GM19468 (cell line): ENCODE measurements at regions not wholly inside any gene's neighbourhood (a gene's known extent, or its start where the extent isn't known, plus 50 kb on each side); places are given as distances from the start of the nearest gene placed in this dataset.

Source experiments
- ATAC-seq: cut with Tn5 transposase; IDR thresholded peaks from one replicate; pipeline ENCODE4 v1.9.1; 2021; ENCODE audit warnings: mild to moderate bottlenecking, moderate library complexity, moderate number of reproducible peaks; ENCODE audit not compliant: unreplicated experiment; ENCODE audit errors: extremely low read depth

DNA sequence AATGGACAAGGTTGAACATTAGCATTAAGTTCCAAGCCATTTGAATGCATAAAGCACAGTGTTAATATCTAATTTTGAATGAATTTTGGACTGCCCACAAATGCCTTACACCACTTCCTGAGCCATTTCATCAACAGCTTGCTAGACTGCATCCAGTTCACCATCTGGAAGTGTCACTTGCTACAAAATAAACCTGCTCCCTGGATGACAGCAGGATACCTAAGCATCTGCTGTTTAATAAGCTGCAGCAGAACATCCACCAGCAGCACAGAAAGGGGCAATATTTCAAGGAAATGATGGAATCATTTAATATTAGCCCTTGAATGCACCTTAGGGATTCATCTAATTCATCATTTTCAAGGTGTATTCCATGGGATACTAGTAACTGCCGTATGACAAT, 76.6 kb upstream of the PCDH9 start:
- no peak for ATAC-seq

- no peak for ATAC-seq
Observed at GRCh38 chr13:67303661-67304333, 73.7 kb upstream of the PCDH9 start.

DNA sequence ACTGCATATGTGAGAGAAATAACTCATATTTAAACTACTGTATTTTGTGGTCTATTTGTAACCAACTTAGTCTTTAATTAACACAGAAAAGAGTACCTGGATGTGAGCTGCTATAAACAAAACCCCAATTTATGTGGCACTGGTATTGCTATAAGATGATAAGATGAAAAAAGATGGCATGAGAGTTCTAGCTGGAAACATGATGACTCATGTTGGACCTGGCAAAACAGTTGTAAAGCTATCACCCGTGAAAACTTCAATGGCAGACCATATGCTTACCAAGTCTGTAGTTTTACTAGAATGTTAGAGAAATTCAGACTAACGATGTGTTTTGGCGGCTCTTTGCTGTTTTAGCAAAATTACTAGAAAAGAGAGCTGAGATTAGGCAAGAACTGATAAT, 69.6 kb upstream of the PCDH9 start:
- ATAC-seq: no peak

GRCh38 chr13:67299072-67299635, 69.0 kb upstream of the PCDH9 start:
- no peak for ATAC-seq

DNA sequence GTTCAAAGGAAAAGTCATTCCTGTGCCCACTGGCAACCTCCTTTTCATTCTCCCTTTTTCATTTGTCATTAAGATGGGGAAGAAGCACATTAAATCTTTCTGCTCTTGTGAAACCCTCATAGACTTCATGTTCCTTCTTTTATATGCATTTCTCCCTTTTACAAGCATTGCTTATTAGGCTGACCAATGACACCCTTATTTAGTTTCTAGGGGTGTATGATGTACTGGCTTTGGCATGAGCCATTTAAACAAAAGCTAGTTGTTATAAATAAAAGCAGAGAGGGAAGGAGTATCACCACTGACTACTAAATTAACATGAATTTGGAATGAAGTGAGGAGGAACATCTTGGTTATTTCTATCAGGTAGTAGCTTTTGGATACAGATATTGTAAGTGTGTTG, 68.2 kb upstream of the PCDH9 start:
- no peak for ATAC-seq

GRCh38 chr13:67296511-67296910, 66.4 kb upstream of the PCDH9 start:
- no peak for ATAC-seq

GRCh38 chr13:67292886-67293285, 62.8 kb upstream of the PCDH9 start:
- no peak for ATAC-seq

DNA sequence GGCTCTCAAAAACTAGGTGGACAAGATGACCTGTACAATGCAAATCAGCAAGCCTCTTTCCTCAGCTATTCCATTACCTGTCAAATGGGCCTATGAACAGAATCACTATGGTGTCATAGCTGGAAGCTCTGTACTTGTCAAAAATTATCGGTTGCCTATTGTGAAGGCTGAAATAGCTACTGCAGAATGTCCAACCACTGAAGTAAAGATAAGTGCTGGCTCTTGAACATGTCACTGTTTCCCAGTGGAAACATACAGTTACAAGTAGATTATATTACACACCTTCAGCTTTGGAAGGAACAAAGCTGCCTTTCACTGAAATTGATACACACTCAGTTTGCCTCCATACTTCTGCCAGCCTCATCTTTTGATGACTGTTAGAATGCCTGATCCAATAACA, 55.5 kb upstream of the PCDH9 start:
- no peak for ATAC-seq

GRCh38 chr13:67283637-67284036, 53.5 kb upstream of the PCDH9 start:
- no peak for ATAC-seq

- no peak for ATAC-seq
Observed at GRCh38 chr13:67281466-67281865, 51.3 kb upstream of the PCDH9 start.
